GM19351 (cell line): ENCODE measurements at regions not wholly inside any gene's neighbourhood (a gene's known extent, or its start where the extent isn't known, plus 50 kb on each side); places are given as distances from the start of the nearest gene placed in this dataset.
A peak's percentile ranks its signal among the peaks of the same experiment; 100 is the strongest.
"Not testable (repeated sequence)": the region's sequence is repeated elsewhere in the genome, so short reads cannot be mapped to it uniquely, and the experiment has no call there.

Experiments
- ATAC-seq: cut with Tn5 transposase; IDR thresholded peaks from one replicate; pipeline ENCODE4 v1.9.1; 2021; ENCODE audit warnings: mild to moderate bottlenecking, moderate library complexity; ENCODE audit not compliant: unreplicated experiment

- not testable (repeated sequence) for ATAC-seq
Observed at GRCh38 chr1:149695066-149695465, 87.4 kb upstream of the FCGR1A start.

DNA sequence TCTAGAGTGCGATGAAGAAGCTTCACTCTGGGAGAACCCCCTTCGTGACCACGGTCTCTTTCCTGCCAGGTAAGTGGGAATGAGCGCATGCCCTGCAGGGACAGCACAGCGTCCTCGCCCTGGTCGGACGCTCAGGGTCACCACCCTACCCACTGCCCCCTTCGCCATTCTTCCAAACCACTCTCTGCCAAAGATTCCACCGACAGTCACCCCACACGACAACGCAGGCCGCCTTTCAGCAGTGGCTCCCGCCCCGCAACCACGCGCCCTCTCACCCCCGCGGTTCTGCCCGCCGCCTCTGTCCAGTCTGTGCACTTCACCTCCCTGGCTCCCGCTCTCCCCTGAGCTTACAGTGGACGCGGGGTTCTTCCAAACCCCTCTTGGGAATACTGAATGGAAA, 82.3 kb upstream of the FCGR1A start:
- not testable (repeated sequence) for ATAC-seq

- ATAC-seq, result not testable (repeated sequence)
Observed at GRCh38 chr1:149700677-149701567, 81.6 kb upstream of the FCGR1A start.

- ATAC-seq, result peak; percentile 89
Observed at GRCh38 chr1:149708192-149708853, 74.2 kb upstream of the FCGR1A start.

- not testable (repeated sequence) for ATAC-seq
Observed at GRCh38 chr1:149711651-149712050, 70.8 kb upstream of the FCGR1A start.

- not testable (repeated sequence) for ATAC-seq
Observed at GRCh38 chr1:149712154-149712927, 70.2 kb upstream of the FCGR1A start.

GRCh38 chr1:149713513-149713912, 69.0 kb upstream of the FCGR1A start:
- ATAC-seq, result not testable (repeated sequence)

DNA sequence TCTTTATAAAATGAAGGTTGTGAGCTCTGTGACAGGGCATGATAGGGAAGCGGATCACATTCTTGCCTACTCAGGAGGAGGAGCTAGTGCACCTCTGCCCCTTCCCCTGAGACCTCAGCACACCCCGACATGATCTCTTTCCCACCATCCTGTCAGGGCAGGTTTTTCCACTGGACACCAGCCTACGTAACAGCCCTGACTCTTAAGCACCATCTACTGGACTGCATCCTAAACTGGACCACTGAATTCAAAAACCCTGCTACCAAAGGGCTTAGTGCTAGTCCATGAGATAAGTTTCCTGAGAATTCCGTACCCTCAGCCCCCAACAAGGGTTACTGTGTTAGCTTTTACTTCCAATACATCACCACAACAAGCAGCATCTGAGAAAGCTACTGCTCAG, 68.5 kb upstream of the FCGR1A start:
- not testable (repeated sequence) for ATAC-seq

DNA sequence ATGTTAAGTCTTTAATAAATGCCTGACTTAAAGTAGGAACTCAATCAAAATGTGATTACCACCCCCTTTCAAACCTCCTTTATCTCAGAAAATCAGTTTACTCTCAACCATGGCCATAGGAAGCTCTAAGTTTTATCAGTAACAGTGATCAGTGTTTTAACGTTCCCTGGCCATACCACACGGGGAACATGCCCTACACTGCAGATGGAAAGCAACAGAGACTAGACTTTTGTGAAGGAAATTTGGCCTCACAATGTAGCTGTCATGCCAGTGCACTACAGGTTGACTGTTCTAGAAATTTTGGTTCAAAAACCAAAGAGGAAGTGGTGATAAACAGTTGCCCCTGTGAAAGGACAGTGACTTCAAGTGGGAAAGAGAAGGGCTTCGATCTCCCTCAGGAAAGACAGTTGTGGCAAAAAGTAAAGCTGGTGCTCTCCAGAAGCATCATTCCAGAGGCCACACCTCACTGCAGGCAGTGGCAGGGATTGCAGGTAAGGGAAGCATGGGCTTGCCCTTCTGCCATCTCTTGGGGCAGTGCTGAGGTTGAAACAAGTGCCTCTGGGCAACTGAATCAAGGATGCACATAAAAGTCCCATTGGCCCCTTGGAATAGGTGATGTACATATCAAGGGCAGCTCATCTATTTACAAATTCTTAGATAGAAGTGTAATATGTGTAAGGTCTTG, 57.7 kb upstream of the FCGR1A start:
- not testable (repeated sequence) for ATAC-seq

DNA sequence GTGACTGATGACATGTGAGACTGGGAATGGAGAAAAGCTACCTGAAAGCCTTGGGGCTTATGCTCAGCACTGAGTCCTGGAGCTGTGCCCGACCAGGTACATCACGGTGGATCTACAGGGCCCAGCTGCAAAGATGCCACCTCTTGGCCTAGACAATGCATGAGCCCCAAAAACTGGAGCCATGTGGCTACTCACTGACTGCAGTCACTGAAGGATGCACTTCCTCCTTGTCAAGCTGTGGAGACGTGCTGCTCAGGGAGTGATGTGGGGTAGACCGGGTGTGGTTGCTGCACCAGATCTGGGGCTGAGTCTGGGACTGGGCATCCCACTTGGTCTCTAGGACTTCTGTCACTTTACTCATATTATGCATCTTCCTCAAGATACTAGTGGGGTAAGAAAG, 55.8 kb upstream of the FCGR1A start:
- not testable (repeated sequence) for ATAC-seq

GRCh38 chr1:149728598-149728997, 53.9 kb upstream of the FCGR1A start:
- ATAC-seq, result not testable (repeated sequence)
